ENCODE measurements at regions not wholly inside any gene's neighbourhood (a gene's known extent, or its start where the extent isn't known, plus 50 kb on each side); places are given as distances from the start of the nearest gene placed in this dataset.
"Not testable (repeated sequence)": the region's sequence is repeated elsewhere in the genome, so short reads cannot be mapped to it uniquely, and the experiment has no call there.

DNA sequence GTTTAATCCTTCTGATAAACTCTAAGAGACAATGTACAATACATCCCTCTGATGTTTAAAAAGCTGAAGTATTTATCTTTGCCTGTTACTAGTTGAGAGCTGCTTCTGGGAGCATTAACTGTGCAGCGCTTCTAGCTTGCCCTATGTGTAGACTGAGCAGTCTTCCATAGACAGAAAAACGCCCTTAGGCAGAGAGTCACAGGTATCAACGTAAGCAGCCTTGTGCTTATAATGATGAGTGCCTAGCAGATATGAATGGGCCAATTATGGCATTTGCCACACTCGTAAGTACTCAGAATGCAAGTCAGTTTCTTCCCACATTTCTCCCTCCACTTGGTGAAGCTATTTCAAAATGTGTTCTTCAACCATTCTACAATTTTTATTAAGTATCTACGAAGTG lies 731.1 kb upstream of the SLC8A1 start:
- DNase-seq: no peak

DNA sequence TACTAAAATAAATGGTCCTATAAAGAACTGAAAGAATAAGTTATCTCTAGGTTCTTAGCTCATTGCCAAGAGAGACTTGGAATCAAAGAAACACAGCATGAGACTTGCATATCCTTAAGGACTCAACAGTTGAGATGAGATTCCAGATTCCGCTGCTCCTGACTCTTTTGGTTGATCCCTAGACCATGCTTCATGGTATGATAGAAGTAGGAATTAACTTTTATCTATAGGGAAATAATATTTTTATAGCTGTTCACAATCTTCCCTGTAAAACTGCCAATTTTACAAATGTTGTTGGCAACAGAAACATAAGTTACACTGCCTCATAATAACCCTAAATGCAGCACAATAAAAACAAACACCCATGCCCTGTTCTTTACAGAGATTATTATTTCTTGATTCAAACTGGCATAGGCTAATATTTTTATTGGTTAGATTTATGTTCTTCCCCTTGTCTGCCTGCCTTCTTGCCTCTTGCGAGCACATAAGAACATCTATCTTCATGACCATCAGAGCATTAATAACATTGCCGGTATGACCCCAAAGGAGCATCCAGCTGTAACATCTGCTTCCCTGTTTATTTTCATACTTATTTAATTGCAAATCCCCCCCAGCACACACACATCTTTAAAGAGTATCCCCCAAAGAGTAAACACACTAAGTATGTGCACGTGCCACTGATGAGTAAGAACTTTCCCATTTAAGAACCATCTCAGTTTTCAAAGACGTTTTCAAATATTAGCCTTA lies 735.7 kb upstream of the SLC8A1 start:
- DNase-seq: no peak

DNA sequence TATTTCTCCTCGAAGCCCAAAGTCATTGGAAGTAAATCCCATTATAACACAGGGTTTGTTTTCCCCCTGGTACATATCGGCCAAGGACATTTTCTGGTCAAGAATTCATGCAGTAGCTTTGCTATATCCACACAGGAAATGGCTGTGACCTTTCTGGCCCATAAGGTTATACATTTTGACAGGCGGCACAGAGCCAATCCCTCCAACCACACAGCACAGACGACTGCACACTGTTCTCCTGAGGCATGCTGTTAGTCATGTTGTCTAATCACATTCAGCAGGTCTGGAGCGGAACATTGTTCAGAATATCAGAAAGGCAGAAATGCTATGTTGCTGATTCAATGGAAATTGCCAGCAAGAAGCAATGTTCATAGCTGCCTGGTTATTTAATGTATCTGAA lies 742.3 kb upstream of the SLC8A1 start:
- no peak for DNase-seq

DNA sequence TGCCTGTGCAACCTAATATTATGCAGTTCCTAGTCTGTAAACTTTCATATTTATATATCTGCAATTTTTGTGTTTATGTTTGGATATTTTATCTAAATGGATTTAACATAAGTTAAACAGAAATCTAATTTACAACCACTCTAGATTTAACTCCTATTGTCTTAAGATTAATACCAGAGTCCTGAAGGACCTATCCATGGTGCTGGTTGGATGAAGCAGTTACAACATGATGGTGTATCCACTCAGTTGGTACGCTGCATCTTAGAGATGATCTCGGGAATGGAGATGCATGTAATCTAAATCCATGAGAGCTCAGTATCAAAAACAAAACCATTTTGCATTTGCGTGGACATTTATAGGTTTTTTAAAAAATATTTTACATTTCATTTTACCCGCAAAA lies 745.9 kb upstream of the SLC8A1 start:
- DNase-seq: no peak

DNA sequence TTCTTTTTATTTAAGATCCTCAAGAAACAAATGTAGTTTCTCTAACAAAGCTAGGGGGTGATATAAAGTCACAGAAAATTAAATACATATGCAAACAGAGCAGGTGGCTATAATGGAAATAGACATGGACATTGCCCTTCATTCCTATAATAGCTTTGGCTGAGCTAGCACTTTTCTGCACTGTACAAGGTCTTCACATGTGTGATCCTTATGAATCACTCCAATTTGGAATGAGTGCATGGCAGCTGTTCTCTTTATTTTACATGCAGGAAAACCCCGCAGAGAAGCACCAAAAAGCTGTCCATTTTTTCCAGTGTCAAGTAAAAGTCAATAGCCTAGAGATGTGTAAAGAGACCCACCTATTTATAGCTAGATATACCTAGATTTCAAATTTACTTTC lies 747.4 kb upstream of the SLC8A1 start:
- no peak for DNase-seq

DNA sequence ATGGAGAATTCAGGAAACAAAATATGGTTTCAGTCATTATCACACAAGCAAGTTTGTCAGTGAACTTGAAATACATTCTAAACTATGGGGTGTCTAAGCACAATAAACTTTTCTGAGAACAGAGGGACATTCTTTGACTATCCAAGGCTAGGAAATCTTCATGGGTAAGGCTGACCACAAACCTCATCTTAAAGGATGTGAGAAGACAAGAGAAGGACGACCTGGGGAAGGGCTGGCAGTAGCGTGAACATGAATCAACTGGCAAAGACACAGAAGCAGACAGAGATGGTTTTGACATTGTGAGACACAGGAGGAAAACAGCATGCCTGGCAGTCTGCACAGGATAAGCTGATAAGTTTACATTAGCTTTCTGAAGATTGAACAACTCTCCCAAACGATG lies 752.4 kb upstream of the SLC8A1 start:
- DNase-seq: no peak

DNA sequence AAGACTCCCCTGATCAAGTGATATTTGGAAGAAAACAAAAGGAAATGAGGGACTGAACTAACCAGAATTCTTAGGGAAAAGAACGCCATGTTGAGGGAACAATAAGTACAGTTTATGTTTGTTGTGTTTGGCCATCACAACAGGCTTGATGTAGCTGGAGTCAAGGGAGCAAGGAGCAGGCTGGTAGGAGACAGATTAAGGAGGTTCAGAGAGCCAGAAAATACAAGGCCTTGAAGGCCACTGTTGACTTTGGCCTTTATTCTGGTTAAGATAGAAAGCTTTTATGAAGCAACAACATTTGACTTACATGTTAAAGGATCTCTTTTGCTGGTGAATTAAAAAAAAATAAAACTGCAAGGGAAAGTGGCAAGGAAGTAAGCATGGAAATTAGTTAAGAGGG lies 754.1 kb upstream of the SLC8A1 start:
- no peak for DNase-seq

DNA sequence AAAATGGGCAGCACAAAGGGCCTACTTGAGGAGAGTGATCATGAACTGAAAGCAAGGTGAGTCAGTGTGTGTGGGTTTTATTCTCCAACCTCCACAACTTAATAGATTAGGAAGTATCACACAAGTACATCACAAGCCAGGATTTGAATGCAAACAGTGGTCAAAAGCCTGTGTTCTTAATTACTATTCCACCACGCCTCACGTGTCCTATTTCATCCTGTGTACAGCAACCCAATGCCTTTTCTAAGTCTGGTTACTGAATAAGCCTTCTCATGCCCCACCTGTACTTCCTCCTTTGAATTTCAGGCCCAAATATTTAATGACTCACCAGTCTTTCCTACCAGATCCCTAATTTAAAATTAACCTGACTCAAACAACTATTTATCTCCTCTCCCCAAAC lies 755.7 kb upstream of the SLC8A1 start:
- no peak for DNase-seq

DNA sequence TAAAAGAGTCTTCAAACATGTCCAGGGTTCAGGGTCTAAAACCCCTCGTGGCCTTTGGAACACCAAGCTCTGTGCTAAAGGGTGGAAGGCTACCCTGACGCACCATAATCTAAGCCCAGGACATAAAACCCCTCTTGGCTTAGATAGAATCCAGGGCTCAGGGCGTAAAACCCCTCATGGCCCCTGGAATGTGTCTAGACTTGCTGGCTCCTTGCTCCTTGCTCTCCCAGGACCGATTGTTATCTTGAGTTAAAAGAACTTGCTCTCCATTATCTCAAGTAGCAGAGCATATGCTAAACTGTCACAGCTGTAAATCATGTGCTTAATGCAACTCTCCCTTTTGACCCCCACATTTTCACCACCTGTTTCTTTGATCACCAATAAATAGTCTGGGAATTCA lies 758.1 kb upstream of the SLC8A1 start:
- DNase-seq: not testable (repeated sequence)

DNA sequence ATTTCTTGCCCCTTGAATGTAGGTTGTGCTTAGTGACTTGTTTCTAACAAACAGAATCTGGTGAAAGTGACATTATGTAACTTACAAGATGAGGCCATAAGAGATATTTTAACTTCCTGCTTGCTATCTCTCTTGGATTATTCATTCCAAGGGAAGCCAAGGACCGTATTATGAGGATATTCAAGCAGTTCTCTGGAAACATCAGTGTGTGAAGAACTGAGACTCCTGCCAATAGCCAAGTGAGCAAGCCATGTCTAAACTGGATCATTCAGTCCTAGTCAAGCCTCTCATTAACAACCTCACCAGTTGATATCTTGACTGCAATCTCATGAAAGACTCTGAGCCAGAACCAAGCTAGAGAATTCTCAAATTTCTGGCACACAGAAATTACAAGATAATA lies 765.1 kb upstream of the SLC8A1 start:
- no peak for DNase-seq

DNA sequence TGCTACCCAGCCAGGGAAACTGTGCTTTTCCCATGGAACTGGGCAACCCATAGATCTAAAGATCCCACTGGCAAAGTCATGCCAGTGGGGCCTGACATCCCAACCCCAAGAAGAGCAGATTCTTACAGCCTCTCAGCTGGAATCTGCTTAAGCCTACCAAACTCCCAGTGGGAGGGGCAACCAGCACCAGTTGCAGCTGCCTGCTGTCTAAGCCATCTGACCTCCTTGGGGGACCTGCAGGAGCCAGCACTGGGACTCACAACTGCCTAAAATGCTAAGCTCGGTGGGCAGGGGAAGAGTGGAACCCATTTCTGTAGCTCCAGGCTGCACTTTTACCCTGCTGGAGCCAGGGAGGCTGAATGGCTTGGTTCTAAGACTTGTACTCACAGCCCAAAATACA lies 770.7 kb upstream of the SLC8A1 start:
- no peak for DNase-seq

DNA sequence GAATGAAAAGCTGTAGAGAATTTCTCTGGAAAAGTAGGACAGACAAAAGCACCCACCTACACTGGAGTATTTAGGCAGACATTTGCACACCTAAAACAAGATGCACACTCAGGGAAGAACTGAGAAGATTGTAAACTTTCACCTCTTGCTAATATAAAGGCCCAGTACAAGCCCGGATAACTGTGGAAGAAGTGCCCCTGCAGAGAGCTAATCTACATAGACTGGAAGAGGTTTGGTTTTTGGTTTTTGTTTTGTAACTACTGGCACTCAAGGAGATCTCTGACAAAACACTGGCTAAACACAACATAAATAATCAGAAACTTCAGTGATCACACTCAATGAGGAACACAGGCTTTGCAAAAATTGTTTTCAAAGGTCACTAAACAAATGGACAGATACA lies 782.2 kb upstream of the SLC8A1 start:
- DNase-seq: no peak

DNA sequence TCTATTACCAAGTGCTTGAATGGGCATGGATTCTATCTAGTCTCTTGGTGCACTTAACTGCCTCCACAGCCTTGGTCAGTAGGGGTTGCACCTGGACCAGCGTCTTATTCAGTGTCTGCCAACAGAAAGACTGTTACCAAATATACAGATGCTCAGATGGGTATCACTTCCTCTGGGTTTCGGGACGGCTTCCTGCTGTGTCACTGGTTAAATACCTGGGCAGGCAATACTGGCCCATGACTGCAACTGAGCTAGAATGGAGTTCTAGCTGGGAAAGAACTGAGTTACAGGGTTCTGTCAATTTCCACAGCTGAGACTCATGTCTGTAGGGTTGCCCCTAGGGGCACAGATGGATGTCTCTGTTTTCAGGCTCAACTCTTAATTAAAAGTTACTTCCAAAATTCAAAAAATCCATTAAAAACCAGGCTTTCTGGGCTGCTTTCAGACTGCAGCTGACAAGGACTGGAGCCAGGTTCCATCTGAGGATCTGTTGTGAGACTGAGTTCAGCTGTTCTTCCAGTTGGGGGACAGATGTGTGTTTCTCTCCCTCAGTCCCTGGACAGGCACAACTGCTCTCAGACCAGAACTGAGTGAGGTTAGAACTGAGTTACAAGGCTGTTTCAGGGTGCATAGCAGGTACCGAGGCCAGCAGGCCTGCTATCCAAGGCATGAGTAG lies 789.6 kb upstream of the SLC8A1 start:
- no peak for DNase-seq

DNA sequence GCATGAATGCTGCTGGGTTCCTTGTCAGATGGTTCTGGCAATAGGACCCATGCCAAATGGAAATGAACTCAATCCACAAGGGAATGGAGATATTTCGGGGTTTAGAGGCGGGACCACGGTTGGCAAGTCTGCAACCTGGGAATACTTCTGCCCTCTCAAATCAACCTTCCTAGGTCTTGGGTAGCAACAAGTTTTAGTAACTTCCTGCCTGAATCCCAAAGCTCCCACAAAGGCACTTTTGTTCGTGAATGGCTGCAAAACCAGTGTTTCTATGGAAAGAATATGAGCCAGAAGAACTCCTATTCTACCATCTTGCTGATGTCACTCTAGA lies 790.1 kb upstream of the SLC8A1 start:
- no peak for DNase-seq

DNA sequence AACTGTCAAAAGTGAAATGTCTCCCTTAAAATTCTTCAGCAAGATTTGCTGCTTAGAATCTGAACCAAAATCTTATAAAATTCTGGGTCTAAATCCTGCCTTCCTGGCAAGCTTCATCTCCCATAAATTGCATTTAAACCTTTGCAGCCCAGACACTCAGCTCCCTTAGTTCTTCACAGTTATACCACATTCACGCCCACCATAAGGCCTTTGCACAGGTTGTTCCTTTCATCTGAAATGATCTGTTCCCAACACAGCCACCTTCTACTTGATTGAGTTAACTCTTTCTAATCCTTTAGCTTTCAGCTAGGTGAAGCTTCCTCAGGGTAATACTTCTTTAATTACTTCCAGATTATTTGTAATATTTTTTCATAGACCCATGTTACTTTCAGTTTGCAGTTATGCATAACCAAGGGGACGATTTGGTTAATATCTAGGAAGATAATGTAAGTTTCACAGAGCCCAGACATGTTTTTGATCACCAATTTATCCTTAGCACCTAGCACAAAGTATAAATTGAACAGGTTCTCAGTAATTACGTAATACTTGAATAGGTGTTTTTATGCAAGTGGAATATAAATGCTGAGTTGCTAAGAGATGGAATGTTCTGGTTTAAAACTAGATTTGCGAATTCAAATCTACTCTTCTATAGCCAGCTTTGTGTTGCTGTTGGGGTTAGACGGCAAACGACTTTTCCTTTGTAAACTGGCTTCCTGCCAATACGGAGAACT lies 779.7 kb upstream of the PKDCC start:
- DNase-seq: no peak

DNA sequence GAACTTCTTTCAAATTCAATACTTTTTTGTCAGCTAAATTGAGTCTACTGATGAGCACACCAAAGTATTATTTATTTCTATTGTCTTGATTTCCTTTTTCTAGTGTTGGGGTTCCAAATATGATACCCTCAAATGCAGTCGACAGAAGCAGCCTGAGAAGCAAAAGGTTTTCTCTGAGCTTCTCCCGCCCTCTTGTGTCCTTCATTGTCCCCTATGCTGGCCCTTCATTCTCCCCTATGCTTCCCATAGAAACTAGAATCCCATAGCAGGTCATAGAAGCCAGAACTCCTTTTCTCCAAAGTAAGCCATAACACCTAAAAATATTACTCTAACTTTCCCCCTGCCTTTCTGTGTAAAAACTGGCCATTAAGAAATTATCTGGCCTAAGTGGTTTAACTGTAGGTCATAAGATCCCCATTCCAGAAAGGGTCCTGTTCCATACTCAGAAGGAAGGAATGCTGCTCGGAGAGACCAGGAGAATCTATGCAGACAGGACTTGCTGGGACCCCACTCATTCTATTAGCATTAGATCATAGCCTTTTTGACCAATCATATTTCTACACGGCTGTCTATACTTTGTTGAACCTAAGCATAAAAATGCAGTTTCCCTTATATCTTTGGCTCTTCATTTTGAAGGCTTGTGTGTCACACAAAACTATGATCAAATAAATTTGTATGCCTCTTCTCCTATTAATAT lies 764.6 kb upstream of the PKDCC start:
- DNase-seq: no peak

DNA sequence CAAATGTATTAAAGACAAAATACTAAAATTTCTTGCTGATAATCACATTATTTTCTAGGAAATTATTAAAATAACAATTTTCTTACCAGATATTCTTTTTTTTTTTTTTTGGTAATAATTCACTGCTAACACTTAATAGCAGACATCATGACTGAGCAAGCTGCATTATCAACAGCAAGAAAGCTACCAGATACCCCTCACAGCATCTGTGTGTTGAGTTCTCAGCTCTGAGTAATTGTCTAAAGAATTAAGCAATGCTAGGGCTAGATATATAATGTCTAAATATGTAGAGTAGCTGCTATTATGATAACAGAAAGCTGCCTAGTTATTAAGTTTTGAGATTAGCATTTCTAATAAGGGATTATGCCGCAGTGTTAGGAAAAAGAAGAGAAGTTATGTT lies 754.3 kb upstream of the PKDCC start:
- DNase-seq: no peak

DNA sequence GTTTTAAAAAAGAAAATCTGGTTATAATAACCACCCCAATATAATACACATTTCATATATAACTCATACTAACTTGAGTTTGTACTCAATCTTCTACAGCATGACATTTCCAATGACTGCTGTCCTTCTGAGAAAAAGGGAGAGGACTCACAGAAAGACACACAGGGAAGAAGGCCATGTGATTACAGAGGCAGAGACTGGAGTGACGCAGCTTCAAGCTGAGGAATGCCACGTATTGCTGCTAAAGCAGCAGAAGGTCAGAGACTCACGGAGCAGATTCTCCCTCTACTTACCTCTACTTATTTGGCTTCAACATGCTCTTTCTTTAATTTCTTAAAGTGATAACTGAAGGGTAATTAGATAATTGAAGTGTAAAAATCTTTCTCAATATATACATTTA lies 753.5 kb upstream of the PKDCC start:
- no peak for DNase-seq

DNA sequence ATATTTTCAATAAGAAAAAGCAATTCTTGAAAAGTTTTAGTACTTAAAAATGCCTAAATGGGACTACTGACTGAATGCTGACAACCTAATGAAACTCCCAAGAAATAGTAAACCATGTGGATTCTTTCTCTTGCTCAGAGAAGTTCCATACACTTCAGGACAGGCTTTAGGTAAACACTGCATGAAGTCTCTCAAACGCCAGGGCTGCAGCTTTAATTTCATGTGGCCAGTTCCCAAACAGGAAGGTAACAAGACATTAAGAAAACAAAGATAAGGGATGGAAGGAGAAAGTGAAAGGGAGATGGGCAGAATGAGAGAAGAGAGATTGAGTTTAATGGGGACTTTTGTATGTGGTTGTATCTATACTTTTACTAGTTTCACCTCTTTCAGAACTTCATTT lies 734.7 kb upstream of the PKDCC start:
- no peak for DNase-seq

DNA sequence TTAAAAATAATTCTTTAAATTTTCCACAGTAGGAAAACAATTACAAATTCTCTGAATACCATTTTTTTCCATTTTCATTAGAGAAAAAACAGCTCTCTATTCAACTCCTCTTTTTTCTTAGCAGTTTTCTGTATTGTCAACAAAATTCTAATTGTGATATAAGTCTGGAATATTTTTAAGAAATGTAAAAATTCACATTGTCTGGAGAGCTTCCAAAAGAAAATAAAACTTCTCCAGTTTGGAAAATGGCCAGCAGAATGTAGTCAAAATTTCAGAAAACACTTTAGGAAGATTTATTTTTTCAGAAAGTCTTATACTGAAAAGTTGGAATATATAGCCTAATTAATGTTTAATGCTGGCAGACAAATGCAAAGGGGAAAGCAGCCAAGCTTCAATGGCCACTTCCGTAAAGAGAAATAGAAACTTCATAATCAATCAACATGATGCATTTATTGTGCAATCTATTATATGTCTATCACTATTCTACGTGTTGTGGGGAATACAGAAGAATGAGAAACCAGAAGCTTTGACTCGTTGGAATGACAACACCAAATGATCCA lies 733.2 kb upstream of the PKDCC start:
- DNase-seq: no peak

DNA sequence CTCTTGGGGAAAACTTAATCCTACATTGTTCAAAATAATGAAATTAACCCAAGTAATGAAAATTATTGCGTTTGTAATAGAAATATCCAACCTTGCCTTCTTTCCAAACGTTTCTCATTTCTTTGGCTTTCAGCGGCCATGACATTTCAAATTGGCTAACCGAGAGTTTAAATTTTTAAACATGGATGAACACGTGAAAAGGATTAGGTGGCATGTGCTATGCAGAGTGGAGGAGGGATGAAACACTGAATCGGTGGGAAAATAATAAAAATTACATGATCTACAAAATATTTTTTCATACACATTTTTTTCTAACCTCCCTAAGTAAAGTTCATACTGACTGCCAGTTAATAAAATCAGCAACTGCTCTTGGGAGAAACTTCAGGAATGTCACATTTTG lies 728.4 kb upstream of the PKDCC start:
- DNase-seq: no peak

DNA sequence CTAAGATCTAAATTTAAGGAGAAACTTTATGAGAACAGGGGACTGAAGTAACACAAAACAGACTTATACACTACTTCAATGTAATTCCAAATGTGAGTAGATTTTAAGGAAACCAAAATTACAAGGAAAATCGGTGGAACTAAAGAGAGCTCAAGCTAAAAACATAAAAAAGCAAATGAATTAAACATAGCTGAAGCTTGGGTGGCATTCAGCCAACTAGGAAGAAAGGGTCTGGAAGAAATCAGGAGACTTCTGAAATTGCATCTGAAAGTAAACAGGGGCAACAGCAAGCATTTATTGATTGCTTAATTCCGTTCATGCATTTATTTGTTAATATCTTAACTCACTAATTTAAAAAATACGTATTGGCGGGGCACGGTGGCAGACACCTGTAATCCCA lies 727.3 kb upstream of the PKDCC start:
- no peak for DNase-seq

DNA sequence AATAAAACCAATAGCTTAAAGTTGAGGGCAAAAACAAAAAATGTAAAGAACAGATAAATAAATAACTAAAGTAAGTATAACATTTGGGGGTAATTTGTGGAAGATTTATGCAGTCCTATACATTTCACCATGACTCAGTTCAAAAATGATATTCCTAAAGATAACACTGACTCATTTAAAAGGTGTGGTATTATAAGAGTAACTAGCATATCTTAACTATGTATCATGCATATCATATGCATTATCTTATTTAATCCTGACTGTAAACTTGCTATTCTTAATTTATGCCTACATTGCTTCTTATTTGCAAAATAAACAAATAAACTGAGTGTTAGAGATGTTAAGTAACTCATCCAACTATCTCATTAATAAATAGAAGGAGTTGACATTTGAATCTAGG lies 726.5 kb upstream of the PKDCC start:
- no peak for DNase-seq

DNA sequence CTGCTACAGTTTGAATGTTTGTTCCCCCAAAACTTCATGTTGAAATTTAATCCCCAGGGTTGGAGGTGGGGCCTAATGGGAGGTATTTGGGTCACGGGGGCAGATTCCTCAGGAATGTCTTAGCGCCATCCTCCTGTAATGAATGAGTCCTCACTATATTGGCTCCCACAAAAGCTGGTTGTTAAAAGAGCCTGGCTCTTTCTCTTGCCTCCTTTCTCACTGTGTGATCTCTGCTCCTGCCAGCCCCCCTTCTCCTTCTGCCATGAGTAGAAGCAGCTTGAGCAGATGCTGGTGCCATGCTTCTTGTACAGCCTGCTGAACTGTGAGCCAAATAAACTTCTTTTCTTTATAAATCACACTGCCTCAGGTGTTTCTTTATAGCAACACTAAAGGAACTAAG lies 721.0 kb upstream of the PKDCC start:
- DNase-seq: no peak
